SK-N-DZ (cell line): ENCODE measurements at regions not wholly inside any gene's neighbourhood (a gene's known extent, or its start where the extent isn't known, plus 50 kb on each side); places are given as distances from the start of the nearest gene placed in this dataset.
"Not testable (repeated sequence)": the region's sequence is repeated elsewhere in the genome, so short reads cannot be mapped to it uniquely, and the experiment has no call there.

Experiments
- DNase-seq: peaks from one replicate; pipeline ENCODE4 v3.0.0-alpha.2; 2015; ENCODE audit warnings: low spot score

DNA sequence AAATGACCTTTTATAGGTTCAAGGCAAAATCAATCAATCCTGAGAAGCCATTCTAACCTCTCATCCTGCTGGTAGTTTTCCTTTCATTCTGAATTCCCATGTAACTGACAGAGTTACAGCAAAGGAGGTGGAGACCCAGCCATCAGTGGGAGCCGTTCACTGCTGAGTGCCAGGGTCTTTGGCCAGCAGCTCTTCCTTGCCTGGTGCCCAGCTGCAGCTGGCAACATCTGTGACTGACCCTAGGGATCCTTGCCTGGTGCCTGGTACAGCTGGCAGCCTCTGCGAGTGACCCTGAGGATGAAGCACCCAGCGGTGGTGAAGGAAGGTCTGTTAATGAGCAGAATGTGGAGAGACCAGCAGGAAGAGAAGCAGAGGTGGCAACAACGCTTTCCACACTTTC lies 314.6 kb downstream of the THBS2 start:
- no peak for DNase-seq

DNA sequence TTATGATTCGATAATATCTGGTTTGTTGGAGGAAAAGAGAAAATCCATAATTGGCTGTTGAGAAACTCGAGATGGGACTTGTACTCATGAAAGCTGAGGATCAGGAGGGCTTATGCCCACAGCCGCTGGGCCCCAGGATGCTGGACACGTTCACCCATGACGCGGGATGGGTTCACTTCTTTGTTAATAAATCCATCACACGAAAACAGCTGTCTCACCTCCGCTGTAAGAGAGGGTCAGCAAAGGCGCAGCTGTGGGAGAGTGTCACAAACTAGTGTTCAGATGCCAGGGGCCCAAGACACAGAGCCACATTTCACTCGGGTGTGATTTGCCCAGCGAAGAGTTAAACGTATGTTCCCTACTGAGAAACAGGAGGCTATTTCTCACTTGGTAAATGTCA lies 315.1 kb downstream of the THBS2 start:
- no peak for DNase-seq

GRCh38 chr6:168937054-168937453 lies 316.6 kb downstream of the THBS2 start:
- no peak for DNase-seq

DNA sequence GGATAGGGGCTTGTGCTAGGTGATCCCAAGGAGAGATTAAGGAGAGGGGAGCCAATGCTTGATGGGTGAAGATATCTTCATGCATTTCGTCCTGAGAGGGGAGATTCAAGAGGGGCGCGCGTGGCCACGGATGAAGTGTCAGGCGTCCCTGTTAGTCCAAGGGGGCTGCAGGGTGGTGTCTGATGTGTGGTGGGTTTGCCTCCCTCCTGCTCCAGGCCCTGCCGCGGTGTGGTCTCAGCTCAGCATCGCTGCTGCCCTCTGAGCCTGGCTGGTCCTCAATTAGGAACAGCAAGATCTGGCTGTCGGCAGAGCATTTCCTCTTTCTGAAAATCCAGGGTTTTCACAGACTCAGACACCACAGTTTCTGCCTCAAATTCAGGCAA lies 318.0 kb downstream of the THBS2 start:
- DNase-seq = no peak

DNA sequence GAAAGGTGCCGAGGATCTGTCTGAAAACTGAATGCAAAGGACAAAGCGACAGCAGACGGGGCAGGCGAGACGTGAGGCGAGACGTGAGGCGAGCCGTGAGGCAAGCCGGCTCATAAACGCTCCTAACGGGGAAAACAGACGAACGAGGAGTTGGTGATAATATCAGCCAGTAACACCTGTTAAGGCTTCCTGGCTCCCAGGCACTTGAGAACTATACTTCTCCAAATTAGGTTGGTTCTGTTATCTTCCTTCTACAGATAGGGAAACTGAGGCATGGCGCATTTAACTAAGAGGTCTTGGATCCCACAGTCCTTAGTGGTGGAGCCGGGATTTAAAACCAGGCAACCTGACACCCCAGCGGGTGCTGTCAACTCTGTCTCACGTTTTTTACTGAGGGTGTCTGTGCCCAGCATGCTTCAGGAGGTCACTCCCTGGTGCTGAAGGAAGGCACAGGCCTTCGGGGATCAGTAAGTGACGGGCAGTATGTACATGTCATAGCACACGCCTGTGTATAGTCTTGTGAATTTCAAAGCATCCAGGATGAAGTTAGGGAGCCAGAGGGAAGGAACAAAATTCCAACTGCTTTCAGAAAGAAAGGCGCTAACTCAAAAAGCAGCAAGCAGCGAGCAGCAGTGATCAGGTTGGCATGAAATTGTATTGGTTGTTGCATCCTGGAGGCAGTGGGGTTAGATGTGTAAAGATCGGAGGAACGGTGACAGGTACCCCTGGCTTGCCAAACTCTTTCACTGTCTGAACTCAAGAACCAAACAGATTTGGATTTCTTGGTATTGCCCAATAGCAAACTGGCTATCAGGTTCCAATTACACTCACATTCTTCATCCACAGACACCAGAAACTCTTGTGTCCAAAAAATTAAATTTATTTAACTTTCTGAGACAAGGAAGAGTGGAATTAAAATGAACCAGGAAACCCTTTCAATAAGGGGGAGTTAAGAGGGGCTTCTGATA lies 318.7 kb downstream of the THBS2 start:
- DNase-seq = no peak

- not testable (repeated sequence) for DNase-seq
Measured at GRCh38 chr6:168932171-168932570, 321.5 kb downstream of the THBS2 start.

GRCh38 chr6:168931072-168931471 lies 322.6 kb downstream of the THBS2 start:
- not testable (repeated sequence) for DNase-seq

- DNase-seq = no peak
Measured at GRCh38 chr6:168929871-168930450, 323.7 kb downstream of the THBS2 start.

GRCh38 chr6:168928012-168928411 lies 325.6 kb downstream of the THBS2 start:
- no peak for DNase-seq

- DNase-seq = no peak
Measured at GRCh38 chr6:168927026-168927425, 326.6 kb downstream of the THBS2 start.

DNA sequence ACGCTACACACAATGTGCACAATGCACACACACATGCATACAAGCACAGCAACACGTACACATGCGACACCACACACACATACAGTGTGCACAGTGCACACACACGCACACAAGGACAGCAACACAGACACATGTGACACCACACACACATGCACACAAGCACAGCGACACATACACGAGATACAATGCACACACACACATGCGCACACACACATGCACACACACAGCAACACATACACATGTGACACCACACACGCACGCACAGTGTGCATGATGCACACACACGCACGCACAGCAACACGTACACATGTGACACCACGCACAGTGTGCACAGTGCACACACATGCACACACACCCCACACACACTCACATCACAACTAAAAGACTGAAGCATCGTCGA lies 327.3 kb downstream of the THBS2 start:
- no peak for DNase-seq

- DNase-seq = no peak
Measured at GRCh38 chr6:168925671-168926070, 328.0 kb downstream of the THBS2 start.

DNA sequence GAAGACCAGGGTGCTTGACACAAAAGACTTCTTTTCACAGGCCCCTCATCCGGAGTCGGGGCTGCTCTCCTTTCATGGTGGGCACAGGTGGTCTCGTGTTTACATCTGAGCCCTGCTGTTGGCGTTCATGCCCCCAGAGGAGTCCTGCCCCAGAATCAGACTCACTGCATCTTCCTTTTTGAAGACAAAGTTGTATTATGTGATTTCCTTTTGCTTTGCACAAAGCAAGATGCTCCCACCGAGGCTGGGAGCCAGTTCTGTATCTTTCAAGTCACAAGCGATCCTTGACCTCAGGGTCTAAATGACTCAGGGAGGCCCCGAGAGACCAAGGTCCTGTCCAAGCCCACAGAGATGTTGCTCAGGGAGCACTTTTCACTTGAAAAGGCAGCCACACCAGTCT lies 330.5 kb downstream of the THBS2 start:
- no peak for DNase-seq

DNA sequence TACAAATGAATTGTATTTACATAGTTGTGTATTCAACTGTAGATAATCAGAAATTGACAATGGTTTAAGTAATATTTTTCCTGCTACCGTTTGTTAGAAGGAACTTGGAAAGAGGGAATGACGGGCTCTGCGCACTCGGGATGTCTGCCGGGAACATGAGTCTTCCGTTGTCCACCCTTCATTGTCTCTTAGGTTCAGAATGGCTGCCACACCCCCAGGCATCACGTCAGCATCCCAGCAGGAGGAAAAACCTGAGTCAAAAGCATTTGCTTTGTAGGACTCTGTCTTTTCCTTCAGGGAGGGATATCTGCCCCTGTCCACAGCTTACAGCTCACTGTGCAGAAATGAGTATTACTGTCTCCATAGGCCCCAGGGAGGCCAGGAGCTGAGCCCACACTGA lies 331.2 kb downstream of the THBS2 start:
- DNase-seq = no peak

DNA sequence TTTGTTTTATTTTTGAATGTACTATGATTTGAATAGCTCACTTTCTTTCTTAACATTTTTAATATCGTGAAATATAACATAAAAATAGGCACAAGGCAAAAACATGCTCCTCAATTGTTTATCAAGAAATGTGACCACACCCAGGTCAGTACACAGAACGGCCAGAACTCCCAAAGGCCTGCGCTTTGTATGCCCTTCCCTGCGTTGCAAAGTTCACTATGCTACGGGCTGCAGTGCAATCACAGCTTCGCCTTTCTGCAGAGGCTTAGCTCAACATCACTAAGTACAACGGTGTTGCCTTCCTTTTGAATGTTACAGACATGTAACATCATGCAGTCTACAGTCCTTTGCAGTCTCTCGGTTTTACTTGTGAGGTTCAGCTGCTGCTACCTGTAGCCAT lies 333.4 kb downstream of the THBS2 start:
- DNase-seq = no peak

DNA sequence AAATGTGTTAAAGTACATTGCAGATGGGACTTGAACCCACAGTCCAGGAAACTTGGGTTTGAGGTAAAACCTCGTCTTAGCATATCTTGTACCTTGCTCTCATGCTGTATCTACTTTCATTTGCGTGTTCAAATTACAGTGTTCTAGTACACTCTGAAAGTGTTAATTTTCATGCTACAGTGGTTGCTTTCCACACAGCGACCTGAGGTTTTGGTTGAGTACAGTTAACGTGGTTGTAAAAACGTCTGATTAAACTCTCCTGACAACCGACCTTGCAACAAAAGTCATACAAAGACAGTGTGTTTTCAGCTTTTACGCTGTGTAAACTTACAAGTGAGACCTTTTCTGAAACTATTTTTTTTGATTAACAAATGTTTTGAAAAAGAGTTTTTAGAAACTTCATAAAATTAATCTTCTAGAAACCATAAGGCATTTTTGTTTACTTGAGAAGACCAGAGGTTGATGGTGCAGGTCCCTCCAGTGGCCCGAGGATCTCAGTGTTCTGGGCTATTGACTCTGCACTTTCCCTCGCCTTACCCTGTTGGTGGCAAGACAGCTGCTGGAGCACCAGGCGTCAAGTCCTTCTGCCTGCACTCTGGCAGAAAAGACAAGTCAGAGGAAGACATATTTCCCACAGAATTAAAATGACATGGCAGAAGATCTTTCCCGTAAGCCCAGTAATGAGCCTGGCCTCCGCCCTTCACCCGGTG lies 334.0 kb downstream of the THBS2 start:
- no peak for DNase-seq

GRCh38 chr6:168916576-168917211 lies 337.0 kb downstream of the THBS2 start:
- no peak for DNase-seq

GRCh38 chr6:168915855-168916254 lies 337.8 kb downstream of the THBS2 start:
- DNase-seq = no peak

- no peak for DNase-seq
Measured at GRCh38 chr6:168915242-168915641, 338.4 kb downstream of the THBS2 start.

DNA sequence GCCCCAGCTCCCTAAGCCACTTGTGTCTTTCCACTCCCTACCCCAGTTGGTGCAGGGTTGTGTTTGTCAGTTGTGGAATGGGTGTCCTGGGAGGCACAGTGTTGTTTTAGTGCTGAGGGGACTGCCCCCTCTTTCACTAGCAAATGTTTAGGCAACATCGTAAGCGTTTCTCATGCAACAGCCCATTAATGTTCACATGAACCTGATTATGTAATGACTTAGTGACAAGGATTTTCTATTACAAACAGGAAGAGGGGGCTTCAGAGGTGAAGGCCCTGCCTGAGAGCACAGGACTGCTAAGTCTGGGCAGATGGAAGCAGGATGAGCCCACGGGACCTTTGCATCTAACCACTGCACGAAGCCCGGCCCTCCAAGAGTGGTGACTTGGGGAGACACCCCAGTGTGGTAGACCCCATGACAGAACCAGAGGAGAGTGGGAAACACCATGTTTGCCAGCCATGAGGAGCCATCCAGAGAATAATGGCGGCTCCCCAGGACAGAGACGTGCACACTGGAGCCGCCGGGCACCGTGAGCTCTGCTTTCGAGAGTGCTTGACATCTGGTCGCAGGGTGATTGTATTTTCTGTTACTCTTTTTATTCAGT lies 339.7 kb downstream of the THBS2 start:
- no peak for DNase-seq

DNA sequence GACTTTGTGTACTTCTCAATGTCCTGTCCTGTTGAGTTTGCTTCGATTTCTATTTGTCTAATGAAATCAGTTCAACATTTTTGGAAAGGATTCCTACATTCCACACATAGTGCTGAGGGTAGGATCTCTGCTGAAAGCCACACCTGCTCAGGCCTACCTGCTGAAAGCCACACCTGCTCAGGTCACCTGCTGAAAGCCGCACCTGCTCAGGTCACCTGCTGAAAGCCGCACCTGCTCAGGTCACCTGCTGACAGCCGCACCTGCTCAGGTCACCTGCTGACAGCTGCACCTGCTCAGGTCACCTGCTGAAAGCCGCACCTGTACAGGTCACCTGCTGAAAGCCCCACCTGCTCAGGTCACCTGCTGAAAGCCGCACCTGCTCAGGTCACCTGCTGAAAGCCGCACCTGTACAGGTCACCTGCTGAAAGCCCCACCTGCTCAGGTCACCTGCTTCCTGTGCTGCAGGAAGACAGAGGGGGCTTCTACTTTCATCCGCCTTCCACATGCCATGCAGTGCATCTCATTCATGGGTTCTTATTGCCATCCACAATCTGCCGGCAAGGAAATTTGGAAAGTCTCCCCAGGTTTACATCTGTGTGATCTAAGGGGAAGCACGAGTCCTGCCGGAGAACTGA lies 340.3 kb downstream of the THBS2 start:
- DNase-seq = not testable (repeated sequence)
